ENCODE measurements at regions not wholly inside any gene's neighbourhood (a gene's known extent, or its start where the extent isn't known, plus 50 kb on each side); places are given as distances from the start of the nearest gene placed in this dataset.

DNA sequence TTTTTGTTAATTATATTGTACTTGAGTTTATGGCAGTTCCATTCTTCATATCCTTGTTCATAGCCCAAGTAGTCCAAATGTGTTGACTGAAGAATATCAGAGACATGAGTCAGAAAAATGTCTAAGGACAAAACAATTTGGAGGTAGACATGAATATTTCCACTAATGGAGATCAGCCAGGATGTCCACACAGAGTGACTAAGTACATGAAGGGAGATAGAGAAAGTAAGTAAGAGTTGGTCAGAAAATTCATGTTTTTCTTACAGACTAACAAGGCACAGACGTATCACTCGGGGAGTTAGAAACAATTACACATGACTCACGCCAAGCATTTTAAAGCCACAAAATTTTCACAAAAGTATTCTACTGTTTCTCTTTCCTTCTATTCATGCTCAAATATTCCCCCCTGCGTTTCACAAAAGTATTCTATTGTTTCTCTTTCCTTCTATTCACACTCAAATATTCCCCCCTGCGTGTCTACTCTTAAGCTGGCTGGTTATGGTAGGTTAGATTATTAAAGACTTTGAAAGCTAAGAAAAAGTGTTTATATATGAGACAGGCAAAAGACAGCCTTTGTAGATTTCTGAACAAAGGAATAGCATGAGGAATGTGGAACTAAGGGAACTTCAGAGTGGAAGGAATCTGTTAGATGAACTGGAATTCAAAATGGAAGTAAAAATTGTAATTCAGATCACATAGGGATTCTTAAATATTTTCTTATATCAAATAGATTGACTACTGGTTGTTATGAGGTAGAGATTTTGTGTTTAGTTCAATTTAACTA, 648.7 kb upstream of the CCDC54 start:
- Mint-ChIP-seq H3K36me3 (ENCODE audit: low read depth) (no peaks in the 10 kb centered on the region), H3K27me3 (peaks cover 30% of the 10 kb centered on the region), H3K4me1 (no peaks in the 10 kb centered on the region), H3K4me3 (no peak overlapping the region), H3K27ac (no peak overlapping the region)
- no peaks in the 10 kb centered on the region for H3K9me3 ChIP-seq (ENCODE audit: control insufficient read depth, low read length, poor library complexity, severe bottlenecking)
- no peak for DNase-seq
- ATAC-seq = no peak

DNA sequence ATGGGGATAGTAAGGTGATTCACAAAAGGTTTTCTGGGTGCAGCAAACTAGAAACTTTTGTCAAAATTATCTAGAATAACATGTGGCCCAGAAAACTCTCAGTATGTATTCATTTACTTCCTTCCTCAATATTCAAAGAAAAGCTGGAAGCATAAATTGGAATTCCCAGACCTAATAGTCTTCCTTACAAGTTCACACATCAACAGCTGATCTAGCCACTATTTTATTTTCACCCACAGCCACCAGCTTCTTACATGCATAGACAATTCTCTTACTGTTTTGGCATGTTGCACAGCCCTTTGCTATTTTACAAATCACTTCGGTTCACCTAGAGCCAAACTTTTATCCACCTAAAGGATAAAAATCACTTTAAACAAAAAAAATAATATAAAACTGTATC, 647.8 kb upstream of the CCDC54 start:
- H3K36me3 Mint-ChIP-seq (ENCODE audit: low read depth) = no peaks in the 10 kb centered on the region
- no peaks in the 10 kb centered on the region for H3K4me1 Mint-ChIP-seq
- peaks cover 24% of the 10 kb centered on the region for H3K27me3 Mint-ChIP-seq
- no peak overlapping the region for H3K27ac Mint-ChIP-seq
- H3K4me3 Mint-ChIP-seq = no peak overlapping the region
- ATAC-seq = no peak
- no peak for DNase-seq
- no peaks in the 10 kb centered on the region for H3K9me3 ChIP-seq (ENCODE audit: control insufficient read depth, low read length, poor library complexity, severe bottlenecking)

GRCh38 chr3:106731230-106731629, 646.0 kb upstream of the CCDC54 start:
- DNase-seq = no peak
- no peak for ATAC-seq
- H3K4me3 Mint-ChIP-seq = no peak overlapping the region
- H3K27ac Mint-ChIP-seq = no peak overlapping the region
- peaks cover 24% of the 10 kb centered on the region for H3K27me3 Mint-ChIP-seq
- no peaks in the 10 kb centered on the region for H3K4me1 Mint-ChIP-seq
- H3K9me3 ChIP-seq (ENCODE audit: control insufficient read depth, low read length, poor library complexity, severe bottlenecking) = no peaks in the 10 kb centered on the region
- no peaks in the 10 kb centered on the region for H3K36me3 Mint-ChIP-seq (ENCODE audit: low read depth)

DNA sequence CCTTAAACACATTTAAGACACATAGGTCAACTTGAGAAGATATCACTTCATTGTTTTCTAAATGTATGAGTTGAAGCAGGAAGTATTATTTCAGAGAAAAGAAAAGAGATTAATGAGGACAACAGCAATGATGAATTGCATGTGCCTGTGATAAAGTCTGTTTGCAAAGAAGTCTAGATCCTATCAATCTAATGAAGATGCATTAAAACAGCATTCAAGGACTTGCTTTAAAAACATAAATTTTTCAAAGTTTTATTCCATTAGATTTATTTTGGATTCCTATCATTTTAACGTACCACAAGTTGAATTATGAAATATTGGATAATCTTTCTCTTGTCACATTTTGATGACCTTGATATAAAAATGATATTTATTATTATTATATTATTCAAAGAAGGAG, 642.5 kb upstream of the CCDC54 start:
- peaks cover 6% of the 10 kb centered on the region for H3K27me3 Mint-ChIP-seq
- no peaks in the 10 kb centered on the region for H3K9me3 ChIP-seq (ENCODE audit: control insufficient read depth, low read length, poor library complexity, severe bottlenecking)
- no peaks in the 10 kb centered on the region for H3K4me1 Mint-ChIP-seq
- no peak overlapping the region for H3K27ac Mint-ChIP-seq
- no peak for ATAC-seq
- no peaks in the 10 kb centered on the region for H3K36me3 Mint-ChIP-seq (ENCODE audit: low read depth)
- no peak overlapping the region for H3K4me3 Mint-ChIP-seq
- DNase-seq = no peak

DNA sequence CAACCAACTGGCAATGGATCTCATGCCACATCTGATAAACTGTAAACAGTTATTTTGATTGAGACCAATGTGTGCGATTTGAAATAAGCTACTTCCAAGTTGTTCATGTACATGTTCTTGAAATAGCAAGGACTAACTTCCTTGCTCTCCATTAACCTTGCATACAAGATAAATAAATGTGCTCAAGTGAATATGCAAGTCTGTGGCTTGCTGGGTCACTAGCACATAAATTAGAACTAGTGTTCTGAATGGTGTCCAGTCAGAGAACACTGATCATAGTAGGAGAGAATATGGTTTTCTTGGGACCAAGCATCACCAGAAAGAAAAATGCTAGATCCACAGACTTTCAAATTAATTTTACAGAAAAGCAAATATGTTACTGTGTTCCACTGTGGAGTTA, 640.0 kb upstream of the CCDC54 start:
- no peaks in the 10 kb centered on the region for H3K9me3 ChIP-seq (ENCODE audit: control insufficient read depth, low read length, poor library complexity, severe bottlenecking)
- Mint-ChIP-seq H3K4me3 (no peak overlapping the region), H3K36me3 (ENCODE audit: low read depth) (no peaks in the 10 kb centered on the region), H3K27me3 (no peaks in the 10 kb centered on the region), H3K4me1 (no peaks in the 10 kb centered on the region), H3K27ac (no peak overlapping the region)
- DNase-seq (no peak), ATAC-seq (no peak)

DNA sequence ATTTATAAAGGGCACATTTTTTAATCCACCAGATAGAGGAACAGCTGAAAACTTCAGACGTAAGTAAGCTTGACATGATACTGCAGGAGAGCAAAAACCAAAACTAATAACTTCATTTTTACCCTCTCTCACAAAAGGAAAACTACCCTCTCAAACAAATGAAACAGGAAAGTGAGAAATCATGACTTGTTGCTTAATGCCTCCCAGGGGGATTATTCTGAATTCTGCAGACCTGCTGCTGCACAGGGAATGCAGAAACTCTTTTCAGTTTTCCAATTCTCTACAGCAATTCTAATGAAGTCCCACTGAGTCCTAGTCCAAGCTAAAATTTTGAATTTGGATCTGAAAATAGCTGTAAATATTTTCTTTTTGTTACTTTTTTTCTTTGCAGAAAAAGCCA, 637.1 kb upstream of the CCDC54 start:
- ATAC-seq (no peak), DNase-seq (no peak)
- Mint-ChIP-seq H3K4me3 (no peak overlapping the region), H3K36me3 (ENCODE audit: low read depth) (no peaks in the 10 kb centered on the region), H3K4me1 (no peaks in the 10 kb centered on the region), H3K27me3 (peaks cover 5% of the 10 kb centered on the region), H3K27ac (no peak overlapping the region)
- H3K9me3 ChIP-seq (ENCODE audit: control insufficient read depth, low read length, poor library complexity, severe bottlenecking) = no peaks in the 10 kb centered on the region

DNA sequence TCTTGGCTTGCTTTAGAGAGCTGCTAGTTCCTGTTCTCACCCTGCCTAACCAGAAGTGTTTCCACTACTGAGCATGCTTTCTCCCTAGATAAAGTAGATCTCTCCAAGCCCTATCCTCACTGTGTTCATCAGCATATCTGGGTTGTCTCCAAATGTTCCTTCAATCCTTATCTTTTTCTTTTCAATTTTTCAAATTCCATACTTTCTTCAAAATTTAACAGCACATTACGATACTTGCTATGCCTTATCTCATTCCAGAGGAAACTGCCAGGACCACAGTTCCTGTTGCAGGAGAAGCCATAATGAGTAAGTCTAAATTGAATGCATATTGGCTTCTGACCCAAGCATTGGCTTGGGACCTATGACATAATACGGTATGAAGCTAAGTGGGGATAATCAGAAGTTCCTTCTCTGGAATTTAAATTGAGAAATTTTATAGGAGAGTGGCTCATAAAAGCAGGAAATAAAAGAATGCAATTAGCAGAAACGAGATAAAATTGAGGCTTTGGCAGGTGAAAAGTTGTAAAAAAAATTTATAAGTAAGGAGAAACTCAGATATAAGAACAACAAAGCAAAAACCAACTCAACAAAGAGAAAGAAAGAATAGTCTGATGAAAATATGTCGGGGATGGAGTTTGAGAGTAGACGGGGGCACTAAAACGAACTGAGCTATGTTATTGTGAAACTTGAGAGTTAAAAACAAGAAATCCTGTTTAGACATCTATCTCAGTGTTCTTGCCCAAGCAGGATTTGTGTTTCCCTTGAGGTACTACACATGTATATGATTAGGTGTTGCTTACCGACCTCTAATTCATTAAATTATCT, 631.7 kb upstream of the CCDC54 start:
- H3K27ac Mint-ChIP-seq = no peak overlapping the region
- no peaks in the 10 kb centered on the region for H3K9me3 ChIP-seq (ENCODE audit: control insufficient read depth, low read length, poor library complexity, severe bottlenecking)
- no peak overlapping the region for H3K4me3 Mint-ChIP-seq
- ATAC-seq (no peak), DNase-seq (no peak)
- no peaks in the 10 kb centered on the region for H3K4me1 Mint-ChIP-seq
- H3K27me3 Mint-ChIP-seq = peaks cover 17% of the 10 kb centered on the region
- H3K36me3 Mint-ChIP-seq (ENCODE audit: low read depth) = no peaks in the 10 kb centered on the region

DNA sequence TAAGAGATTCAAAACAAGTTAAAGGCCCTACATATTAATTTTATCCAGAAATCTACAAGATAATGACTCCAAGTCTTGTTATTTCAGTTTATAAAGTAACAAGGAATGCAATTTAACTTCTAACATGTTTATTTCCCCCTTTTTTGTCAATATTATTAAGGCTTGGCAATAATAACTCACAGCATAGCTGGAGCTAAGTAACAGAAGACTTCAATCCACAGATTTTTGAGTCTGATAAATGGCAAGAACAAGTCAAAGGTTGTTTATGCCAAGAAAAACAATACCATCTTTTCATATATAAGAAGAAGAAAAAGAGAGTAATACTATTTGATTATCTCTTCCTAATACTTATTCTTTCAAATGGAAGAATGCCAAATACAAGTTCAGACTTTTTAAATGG, 631.0 kb upstream of the CCDC54 start:
- H3K4me1 Mint-ChIP-seq = no peaks in the 10 kb centered on the region
- no peak overlapping the region for H3K27ac Mint-ChIP-seq
- no peaks in the 10 kb centered on the region for H3K36me3 Mint-ChIP-seq (ENCODE audit: low read depth)
- DNase-seq = no peak
- ATAC-seq = no peak
- no peaks in the 10 kb centered on the region for H3K9me3 ChIP-seq (ENCODE audit: control insufficient read depth, low read length, poor library complexity, severe bottlenecking)
- peaks cover 17% of the 10 kb centered on the region for H3K27me3 Mint-ChIP-seq
- H3K4me3 Mint-ChIP-seq = no peak overlapping the region

GRCh38 chr3:106748472-106749262, 628.6 kb upstream of the CCDC54 start:
- H3K9me3 ChIP-seq (ENCODE audit: control insufficient read depth, low read length, poor library complexity, severe bottlenecking) = no peaks in the 10 kb centered on the region
- ATAC-seq = no peak
- Mint-ChIP-seq H3K4me1 (no peaks in the 10 kb centered on the region), H3K27me3 (peaks cover 17% of the 10 kb centered on the region), H3K27ac (no peak overlapping the region), H3K4me3 (no peak overlapping the region), H3K36me3 (ENCODE audit: low read depth) (no peaks in the 10 kb centered on the region)
- DNase-seq = no peak

- no peaks in the 10 kb centered on the region for H3K36me3 Mint-ChIP-seq (ENCODE audit: low read depth)
- no peak overlapping the region for H3K4me3 Mint-ChIP-seq
- no peaks in the 10 kb centered on the region for H3K4me1 Mint-ChIP-seq
Observed at GRCh38 chr3:106750092-106750491, 627.1 kb upstream of the CCDC54 start.

DNA sequence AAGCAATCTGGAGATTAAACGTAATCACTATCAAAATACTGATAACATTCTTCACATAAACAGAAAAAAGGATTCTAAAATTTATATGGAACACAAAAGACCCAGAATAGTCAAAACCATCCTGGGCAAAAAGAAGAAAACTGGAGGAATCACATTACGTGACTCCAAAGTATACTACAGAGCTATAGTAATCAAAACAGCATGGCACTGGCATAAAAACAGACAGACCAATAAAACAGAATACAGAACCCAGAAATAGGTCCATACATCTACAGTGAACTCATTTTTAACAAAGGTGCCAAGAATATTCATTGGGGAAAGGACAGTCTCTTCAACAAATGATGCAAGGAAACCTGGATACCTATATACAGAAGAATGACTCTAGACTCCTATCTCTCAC, 621.9 kb upstream of the CCDC54 start:
- ATAC-seq (no peak), DNase-seq (no peak)
- no peak overlapping the region for H3K27ac Mint-ChIP-seq
- no peaks in the 10 kb centered on the region for H3K9me3 ChIP-seq (ENCODE audit: control insufficient read depth, low read length, poor library complexity, severe bottlenecking)
- no peaks in the 10 kb centered on the region for H3K27me3 Mint-ChIP-seq
- no peak overlapping the region for H3K4me3 Mint-ChIP-seq
- H3K36me3 Mint-ChIP-seq (ENCODE audit: low read depth) = no peaks in the 10 kb centered on the region
- no peaks in the 10 kb centered on the region for H3K4me1 Mint-ChIP-seq

More at GRCh38 chr3:106750092-106750491, 627.1 kb upstream of the CCDC54 start:
- Mint-ChIP-seq H3K27me3 (peaks cover 12% of the 10 kb centered on the region), H3K27ac (no peak overlapping the region)
- DNase-seq = no peak
- ATAC-seq = no peak
- no peaks in the 10 kb centered on the region for H3K9me3 ChIP-seq (ENCODE audit: control insufficient read depth, low read length, poor library complexity, severe bottlenecking)

GRCh38 chr3:106756901-106757300, 620.3 kb upstream of the CCDC54 start:
- H3K27ac Mint-ChIP-seq = no peak overlapping the region
- no peaks in the 10 kb centered on the region for H3K27me3 Mint-ChIP-seq
- no peaks in the 10 kb centered on the region for H3K36me3 Mint-ChIP-seq (ENCODE audit: low read depth)
- no peak for ATAC-seq
- no peaks in the 10 kb centered on the region for H3K9me3 ChIP-seq (ENCODE audit: control insufficient read depth, low read length, poor library complexity, severe bottlenecking)
- no peaks in the 10 kb centered on the region for H3K4me1 Mint-ChIP-seq
- DNase-seq = no peak
- no peak overlapping the region for H3K4me3 Mint-ChIP-seq

DNA sequence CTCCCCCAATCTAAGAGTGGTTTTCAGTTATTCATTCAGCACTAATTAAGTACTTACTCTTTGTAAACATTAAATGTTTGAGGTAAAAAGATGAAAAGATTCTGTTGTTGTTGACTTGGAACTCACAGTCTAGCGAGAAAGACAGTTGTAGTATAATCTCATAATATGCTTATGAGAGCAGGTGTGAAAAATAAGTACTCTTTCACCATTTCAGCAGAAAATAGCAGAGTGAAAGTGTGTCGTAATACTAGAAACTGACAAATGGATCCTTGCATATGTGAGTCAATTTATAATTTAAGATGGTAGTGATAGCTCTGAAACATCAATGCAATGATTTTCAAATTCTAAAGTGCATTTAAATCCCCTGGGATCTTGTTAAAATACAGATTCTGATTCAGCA, 618.8 kb upstream of the CCDC54 start:
- no peaks in the 10 kb centered on the region for H3K4me1 Mint-ChIP-seq
- H3K36me3 Mint-ChIP-seq (ENCODE audit: low read depth) = no peaks in the 10 kb centered on the region
- DNase-seq = no peak
- no peak overlapping the region for H3K27ac Mint-ChIP-seq
- no peaks in the 10 kb centered on the region for H3K27me3 Mint-ChIP-seq
- no peak overlapping the region for H3K4me3 Mint-ChIP-seq
- H3K9me3 ChIP-seq (ENCODE audit: control insufficient read depth, low read length, poor library complexity, severe bottlenecking) = no peaks in the 10 kb centered on the region
- no peak for ATAC-seq
